ENCODE measurements at regions not wholly inside any gene's neighbourhood (a gene's known extent, or its start where the extent isn't known, plus 50 kb on each side); places are given as distances from the start of the nearest gene placed in this dataset.

GRCh38 chr2:48070415-48070814 is 164.1 kb upstream of the FBXO11 start:
- TF ChIP-seq CTCF (IDR thresholded peaks at IDR 0.05) (no peak), EP300 (IDR thresholded peaks at IDR 0.05; ENCODE audit: low read depth) (no peak), POLR2A (IDR thresholded peaks at IDR 0.05) (no peak), POLR2AphosphoS5 (IDR thresholded peaks at IDR 0.05) (no peak)
